CD14-positive monocyte (primary cell): ENCODE measurements at regions not wholly inside any gene's neighbourhood (a gene's known extent, or its start where the extent isn't known, plus 50 kb on each side); places are given as distances from the start of the nearest gene placed in this dataset.

Source experiments
- DNase-seq, 3 donors: peaks; one replicate each; pipeline ENCODE4 v3.0.0-alpha.2; 2011 to 2022
- H2AFZ ChIP-seq: 2 replicates; pipeline ENCODE4 v1.6.0; 2012; ENCODE audit warnings: mild to moderate bottlenecking, low read depth, low read length, inconsistent platforms; ENCODE audit not compliant: insufficient read depth, poor library complexity, severe bottlenecking
- H3K27ac ChIP-seq, 2 donors: 1 replicate in 1 of 2; 2 replicates in 1 of 2; pipeline ENCODE4 v1.5.1; 2012 to 2013; ENCODE audit warnings: low read length in 2 of 2, control low read depth in 1 of 2, inconsistent platforms in 1 of 2, low read depth in 1 of 2, mild to moderate bottlenecking in 1 of 2
- H3K27me3 ChIP-seq, 2 donors: one replicate each; pipeline versions ENCODE4 v1.6.0 to v1.6.1; 2011 to 2013; ENCODE audit warnings: low read length in 2 of 2; ENCODE audit not compliant: control insufficient read depth in 2 of 2, insufficient read depth in 2 of 2
- H3K36me3 ChIP-seq, 2 donors: replicated peaks in 1 of 2; 1 replicate in 1 of 2; 2 replicates in 1 of 2; pipeline versions ENCODE4 v1.5.1 to v1.6.1; 2012 to 2013; ENCODE audit warnings: low read length in 2 of 2, control low read depth in 1 of 2, inconsistent platforms in 1 of 2, mild to moderate bottlenecking in 1 of 2; ENCODE audit not compliant: insufficient read depth in 2 of 2, control insufficient read depth in 1 of 2
- H3K4me1 ChIP-seq, 2 donors: 1 replicate in 1 of 2; 2 replicates in 1 of 2; pipeline versions ENCODE4 v1.5.1 to v1.6.1; 2012 to 2013; ENCODE audit warnings: low read length in 2 of 2, control low read depth in 1 of 2, inconsistent platforms in 1 of 2, mild to moderate bottlenecking in 1 of 2, moderate library complexity in 1 of 2; ENCODE audit not compliant: insufficient read depth in 2 of 2, control insufficient read depth in 1 of 2
- H3K4me2 ChIP-seq: replicated peaks from 2 replicates; pipeline ENCODE3; 2012; ENCODE audit warnings: low read length, moderate library complexity, mild to moderate bottlenecking; ENCODE audit not compliant: poor library complexity, severe bottlenecking; ENCODE audit errors: extremely low read depth
- H3K4me3 ChIP-seq, 3 experiments: fragments of 200-600 bp in 1 of 3; sonication (generic) in 1 of 3; replicated peaks in 1 of 3; 1 replicate in 2 of 3; 2 replicates in 1 of 3; pipeline ENCODE4 v1.5.1; 2011 to 2013; ENCODE audit warnings: low read length in 3 of 3, mild to moderate bottlenecking in 3 of 3, control low read depth in 2 of 3, low read depth in 2 of 3, inconsistent platforms in 1 of 3, moderate library complexity in 1 of 3
- H3K79me2 ChIP-seq: 2 replicates; pipeline ENCODE4 v1.6.0; 2012; ENCODE audit warnings: mild to moderate bottlenecking, control low read depth, inconsistent platforms, low read length, moderate library complexity; ENCODE audit not compliant: insufficient read depth
- H3K9ac ChIP-seq: 2 replicates; pipeline ENCODE4 v1.6.0; 2017; ENCODE audit warnings: low read length, mild to moderate bottlenecking; ENCODE audit not compliant: insufficient read depth, poor library complexity, severe bottlenecking
- H3K9me3 ChIP-seq, 2 donors: replicated peaks in 1 of 2; 1 replicate in 1 of 2; 2 replicates in 1 of 2; pipeline versions ENCODE4 v1.5.1 to v1.6.1; 2012 to 2013; ENCODE audit warnings: low read length in 2 of 2, control low read depth in 1 of 2; ENCODE audit not compliant: control insufficient read depth in 1 of 2, insufficient read depth in 1 of 2
- H4K20me1 ChIP-seq: 2 replicates; pipeline ENCODE4 v1.6.0; 2012; ENCODE audit warnings: mild to moderate bottlenecking, low read length, control low read depth, moderate library complexity; ENCODE audit not compliant: insufficient read depth
- H3K27ac Mint-ChIP-seq, 7 donors: one replicate each; pipeline ENCODE4 v1.8.0; 2020; ENCODE audit warnings: mild to moderate bottlenecking in 7 of 7, mixed read lengths in 7 of 7, moderate library complexity in 6 of 7, inconsistent platforms in 2 of 7
- H3K27me3 Mint-ChIP-seq, 3 donors: one replicate each; pipeline ENCODE4 v1.8.0; 2021 to 2022; ENCODE audit warnings: low read depth in 3 of 3, mild to moderate bottlenecking in 3 of 3, mixed read lengths in 3 of 3, moderate library complexity in 3 of 3, inconsistent platforms in 1 of 3
- H3K36me3 Mint-ChIP-seq, 2 donors: one replicate each; pipeline ENCODE4 v1.8.0; 2020; ENCODE audit warnings: mixed read lengths in 2 of 2, inconsistent platforms in 1 of 2, mild to moderate bottlenecking in 1 of 2
- H3K4me1 Mint-ChIP-seq: one replicate; pipeline ENCODE4 v1.8.0; 2020; ENCODE audit warnings: mild to moderate bottlenecking, mixed read lengths
- H3K4me3 Mint-ChIP-seq, 2 donors: one replicate each; pipeline ENCODE4 v1.8.0; 2020; ENCODE audit warnings: mild to moderate bottlenecking in 2 of 2, mixed read lengths in 2 of 2, moderate library complexity in 1 of 2
- H3K9me3 Mint-ChIP-seq, 7 donors: one replicate each; pipeline ENCODE4 v1.8.0; 2020 to 2022; ENCODE audit warnings: mixed read lengths in 7 of 7, mild to moderate bottlenecking in 6 of 7, moderate library complexity in 6 of 7, inconsistent platforms in 2 of 7
- CTCF ChIP-seq: fragments of 200-600 bp; IDR thresholded peaks from one replicate; pipeline ENCODE4 v1.8.0; 2022; ENCODE audit warnings: antibody characterized with exemption, mild to moderate bottlenecking
- WGBS: methylation state at CpG from one replicate; pipeline ENCODE4 v1.1.5; 2013; ENCODE audit warnings: missing lambda C conversion rate; ENCODE audit not compliant: insufficient coverage; 5-methylcytosine and 5-hydroxymethylcytosine counted together
- intact Hi-C, 2 donors: fragments of 100-400 bp; cut with micrococcal nuclease; formaldehyde crosslinking; loops; one replicate each; pipeline versions ENCODE4 v1.15.0 to v1.15.1; 2023

- Histone ChIP-seq H4K20me1 (no peaks in the 10 kb centered on the region), H3K79me2 (no peaks in the 10 kb centered on the region), H3K27me3 (no peaks in the 10 kb centered on the region), H3K4me1 (no peaks in the 10 kb centered on the region), H2AFZ (no peak overlapping the region), H3K4me2 (no peak overlapping the region), H3K4me3 (no peak overlapping the region), H3K9ac (no peak overlapping the region), H3K9me3 (peaks cover 7% of the 10 kb centered on the region in 2 donors), H3K36me3 (no peaks in the 10 kb centered on the region), H3K27ac (no peak overlapping the region)
- Mint-ChIP-seq H3K4me1 (no peaks in the 10 kb centered on the region), H3K27me3 (no peaks in the 10 kb centered on the region), H3K9me3 (peaks cover 0 to 4% (median 2%) of the 10 kb centered on the region in 7 donors), H3K36me3 (no peaks in the 10 kb centered on the region), H3K27ac (no peak overlapping the region), H3K4me3 (no peak overlapping the region)
- no peak for DNase-seq
- intact Hi-C loops = no loop called here
- TF ChIP-seq CTCF = no peak
These were observed 2564.3 kb upstream of the PCDH20 start for GRCh38 chr13:63979951-63980350.

- Mint-ChIP-seq H3K27ac (no peak overlapping the region), H3K27me3 (no peaks in the 10 kb centered on the region), H3K4me3 (no peak overlapping the region), H3K36me3 (no peaks in the 10 kb centered on the region), H3K9me3 (peaks cover 0 to 6% (median 5%) of the 10 kb centered on the region in 7 donors), H3K4me1 (no peaks in the 10 kb centered on the region)
- no peak overlapping the region for H3K4me3 ChIP-seq
- DNase-seq = no peak
- no peak overlapping the region for H3K27ac ChIP-seq
- no peak overlapping the region for H3K4me2 ChIP-seq
- H3K79me2 ChIP-seq = no peaks in the 10 kb centered on the region
- H2AFZ ChIP-seq = no peak overlapping the region
- no peak for TF ChIP-seq CTCF
- no peaks in the 10 kb centered on the region for H3K36me3 ChIP-seq
- H3K4me1 ChIP-seq = no peaks in the 10 kb centered on the region
- H3K9ac ChIP-seq = no peak overlapping the region
- intact Hi-C loops = no loop called here
- WGBS = no CpG with 5 or more reads among the region's 2 CpGs
- H3K9me3 ChIP-seq = peaks cover 4% of the 10 kb centered on the region in 2 donors
- H3K27me3 ChIP-seq = no peaks in the 10 kb centered on the region
- H4K20me1 ChIP-seq = no peaks in the 10 kb centered on the region
These were observed 2556.7 kb upstream of the PCDH20 start for GRCh38 chr13:63972328-63972727.
